GM10248 (cell line): ENCODE measurements at regions not wholly inside any gene's neighbourhood (a gene's known extent, or its start where the extent isn't known, plus 50 kb on each side); places are given as distances from the start of the nearest gene placed in this dataset.

ENCODE experiments used
- CTCF ChIA-PET: fragments of 300-600 bp; sonication (Branson Sonifier 250); formaldehyde crosslinking; extraction: SDS; loops from one replicate; lab custom pipeline; 2021; ENCODE audit warnings: antibody characterized with exemption; lab: Yijun Ruan, JAX
- POLR2A ChIA-PET: fragments of 350-650 bp; sonication (Branson Sonifier 250); formaldehyde crosslinking; extraction: SDS; loops from one replicate; lab custom pipeline; 2020; ENCODE audit warnings: antibody characterized with exemption; lab: Yijun Ruan, JAX
- DNase-seq: peaks from one replicate; pipeline ENCODE4 v3.0.0; 2012; ENCODE audit errors: extremely low spot score
- TF ChIP-seq, protein P1 (sequence below): IDR thresholded peaks from 2 replicates; pipeline ENCODE4 v1.5.1; 2012; ENCODE audit warnings: mild to moderate bottlenecking, low read depth; ENCODE audit errors: extremely low read depth, missing control alignments, control extremely low read depth

DNA sequence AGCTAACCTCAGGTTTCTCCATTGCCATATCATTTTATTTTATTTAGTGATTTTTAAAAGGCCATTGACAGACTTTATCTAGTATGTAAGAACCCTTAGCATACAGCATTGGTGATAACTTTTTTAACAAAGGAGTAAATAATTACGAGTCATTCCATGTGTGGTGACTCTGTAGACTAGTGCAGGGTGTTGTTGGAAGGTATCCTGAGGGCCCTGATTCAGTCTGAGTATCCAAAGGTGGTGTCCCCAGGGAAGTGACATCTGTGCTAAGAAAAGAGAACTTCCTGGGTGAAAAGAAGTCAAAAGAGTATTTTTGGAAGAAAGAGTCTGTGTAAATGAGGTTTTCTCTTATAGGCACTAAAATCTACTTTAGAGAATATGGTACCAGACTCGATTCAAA is 308.4 kb downstream of the C7orf25 start:
- no peak for DNase-seq
- TF ChIP-seq, protein P1, sequence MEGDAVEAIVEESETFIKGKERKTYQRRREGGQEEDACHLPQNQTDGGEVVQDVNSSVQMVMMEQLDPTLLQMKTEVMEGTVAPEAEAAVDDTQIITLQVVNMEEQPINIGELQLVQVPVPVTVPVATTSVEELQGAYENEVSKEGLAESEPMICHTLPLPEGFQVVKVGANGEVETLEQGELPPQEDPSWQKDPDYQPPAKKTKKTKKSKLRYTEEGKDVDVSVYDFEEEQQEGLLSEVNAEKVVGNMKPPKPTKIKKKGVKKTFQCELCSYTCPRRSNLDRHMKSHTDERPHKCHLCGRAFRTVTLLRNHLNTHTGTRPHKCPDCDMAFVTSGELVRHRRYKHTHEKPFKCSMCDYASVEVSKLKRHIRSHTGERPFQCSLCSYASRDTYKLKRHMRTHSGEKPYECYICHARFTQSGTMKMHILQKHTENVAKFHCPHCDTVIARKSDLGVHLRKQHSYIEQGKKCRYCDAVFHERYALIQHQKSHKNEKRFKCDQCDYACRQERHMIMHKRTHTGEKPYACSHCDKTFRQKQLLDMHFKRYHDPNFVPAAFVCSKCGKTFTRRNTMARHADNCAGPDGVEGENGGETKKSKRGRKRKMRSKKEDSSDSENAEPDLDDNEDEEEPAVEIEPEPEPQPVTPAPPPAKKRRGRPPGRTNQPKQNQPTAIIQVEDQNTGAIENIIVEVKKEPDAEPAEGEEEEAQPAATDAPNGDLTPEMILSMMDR, result no peak
- POLR2A ChIA-PET, result no interaction called here
- CTCF ChIA-PET, result interaction anchor here (2.6 kb wide), 1 partner anchor 13 kb away, joined by 6 read pairs; no protein-coding TSS in a partner anchor

DNA sequence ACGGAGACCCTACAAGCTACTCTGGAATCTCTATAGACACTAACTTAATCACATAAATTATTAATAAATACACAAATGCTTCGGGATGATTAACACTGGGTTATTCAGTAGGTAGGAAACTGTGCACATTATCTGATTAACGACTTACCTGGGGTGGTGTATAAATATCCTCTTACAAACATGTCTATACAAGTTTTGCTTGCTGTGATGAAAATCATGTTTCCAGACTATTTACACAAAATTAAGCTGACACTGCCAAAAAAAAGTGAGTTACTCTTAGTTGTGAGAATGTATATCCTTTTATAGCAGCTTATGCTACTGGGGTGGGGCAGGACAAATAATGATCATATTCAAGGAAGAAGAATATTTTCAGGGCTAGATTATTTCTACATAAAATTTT is 314.6 kb downstream of the C7orf25 start:
- DNase-seq, result no peak
- TF ChIP-seq, protein P1, result no peak
- ChIA-PET POLR2A (no interaction called here), CTCF (interaction anchor here (1.4 kb wide), 1 partner anchor 13 kb away, joined by 5 read pairs; no protein-coding TSS in a partner anchor)

DNA sequence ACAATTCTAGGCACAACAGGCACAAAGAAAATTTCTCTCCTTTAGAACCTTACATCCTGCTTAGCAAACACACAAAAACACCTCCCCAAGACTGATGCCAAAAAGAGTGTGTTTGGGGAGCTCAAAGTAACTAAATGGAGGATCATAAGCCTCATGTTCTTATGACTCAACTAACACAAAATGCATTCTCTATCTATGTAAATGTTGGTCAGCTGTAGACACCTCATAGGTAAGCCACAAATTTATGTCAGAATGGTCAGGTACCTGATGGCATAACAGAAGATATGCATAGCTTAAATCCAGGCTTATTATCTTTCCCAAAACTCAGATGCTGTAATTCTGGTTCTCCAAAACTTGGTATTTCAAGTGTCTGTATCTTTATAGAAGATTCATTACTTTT is 315.1 kb downstream of the C7orf25 start:
- POLR2A ChIA-PET, result no interaction called here
- CTCF ChIA-PET, result interaction anchor here (1.1 to 1.4 kb wide), 2 partner anchors 14 to 28 kb away, joined by 3 to 5 read pairs; no protein-coding TSS in a partner anchor
- no peak for DNase-seq
- TF ChIP-seq, protein P1, result no peak

DNA sequence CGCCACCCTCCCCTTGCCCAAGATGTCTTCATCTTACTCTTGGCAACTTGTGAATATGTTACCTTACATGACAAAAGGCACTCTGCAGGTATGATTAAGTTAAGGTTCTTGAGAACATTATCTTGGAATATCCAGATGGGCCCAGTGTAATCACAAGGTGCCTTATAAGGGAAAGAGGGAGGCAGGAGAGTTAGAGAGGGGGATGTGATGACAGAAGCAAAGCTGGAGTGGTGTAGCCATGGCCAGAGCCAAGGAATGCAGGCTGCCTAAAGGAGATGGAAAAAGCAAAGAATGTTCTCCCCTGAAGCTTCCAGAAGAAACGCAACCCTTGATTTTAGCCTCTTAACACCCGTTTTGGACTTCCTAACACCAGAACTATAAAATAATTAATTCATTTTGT is 318.0 kb downstream of the C7orf25 start:
- TF ChIP-seq, protein P1, result no peak
- ChIA-PET CTCF (no interaction called here), POLR2A (no interaction called here)
- no peak for DNase-seq

DNA sequence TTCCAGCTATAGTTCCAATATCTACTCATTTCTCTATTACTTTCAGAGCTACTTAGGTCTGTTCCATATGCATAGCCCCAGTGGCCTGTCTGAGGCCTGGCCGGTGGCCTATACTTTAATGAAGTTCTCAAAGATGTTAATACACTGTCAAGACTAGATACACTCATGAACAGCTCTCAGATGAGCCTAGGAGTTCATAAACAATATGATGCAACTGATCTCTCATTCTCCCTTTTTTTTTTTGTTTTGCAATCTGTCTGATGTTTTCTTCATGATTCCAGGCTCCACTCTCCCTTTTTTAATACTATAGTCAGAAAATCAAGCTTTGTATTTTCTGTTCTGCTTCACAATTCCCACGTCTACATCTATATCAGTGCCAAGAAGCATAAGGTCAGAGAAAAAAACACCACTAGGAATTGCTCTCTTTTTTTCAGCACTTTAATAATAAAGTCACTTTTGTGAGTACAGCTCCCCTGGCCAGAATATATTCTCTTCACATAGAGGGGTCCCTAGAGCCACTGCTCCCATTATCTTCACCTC is 321.0 kb downstream of the C7orf25 start:
- TF ChIP-seq, protein P1, result no peak
- ChIA-PET POLR2A (no interaction called here), CTCF (interaction anchor here (1.6 to 2.0 kb wide), 2 partner anchors 14 to 17 kb away, joined by 3 to 6 read pairs; no protein-coding TSS in a partner anchor)
- DNase-seq, result no peak

DNA sequence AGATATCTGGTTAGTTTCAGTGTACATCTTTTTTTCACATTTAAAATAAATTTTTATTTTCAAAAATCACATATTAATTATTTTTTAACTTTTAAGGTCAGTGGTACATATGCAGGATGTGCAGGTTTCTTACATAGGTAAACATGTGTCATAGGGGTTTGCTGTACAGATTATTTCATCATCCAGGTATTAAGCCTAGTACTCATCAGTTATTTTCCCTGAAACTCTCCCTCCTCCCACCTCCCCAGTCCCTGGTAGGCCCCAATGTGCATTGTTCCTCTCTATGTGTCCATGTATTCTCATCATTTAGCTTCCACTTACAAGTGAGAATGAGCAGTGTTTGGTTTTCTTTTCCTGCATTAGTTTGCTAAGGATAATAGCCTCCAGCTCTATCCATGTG is 323.0 kb downstream of the C7orf25 start:
- DNase-seq, result no peak
- ChIA-PET CTCF (no interaction called here), POLR2A (no interaction called here)
- TF ChIP-seq, protein P1, result no peak

DNA sequence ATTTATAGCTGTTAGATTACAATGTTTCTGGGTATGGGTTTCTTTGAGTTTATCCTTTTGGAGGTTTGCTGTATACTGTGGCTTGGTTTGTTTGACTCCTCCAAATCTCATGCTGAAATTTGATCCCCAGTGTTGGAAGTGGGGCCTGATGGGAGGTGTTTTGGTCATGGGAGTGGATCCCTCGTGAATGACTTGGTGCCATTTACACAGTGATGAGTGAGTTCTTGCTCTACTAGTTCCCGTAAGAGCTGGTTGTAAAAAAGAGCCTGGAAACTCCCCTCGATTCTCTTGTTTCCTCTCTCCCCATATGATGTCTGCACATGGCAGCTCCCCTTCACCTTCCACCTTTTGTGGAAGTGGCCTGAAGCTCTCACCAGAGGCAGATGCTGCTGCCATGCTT is 324.1 kb downstream of the C7orf25 start:
- CTCF ChIA-PET, result interaction anchor here (1.5 kb wide), 1 partner anchor 10 kb away, joined by 4 read pairs; no protein-coding TSS in a partner anchor
- TF ChIP-seq, protein P1, result no peak
- POLR2A ChIA-PET, result no interaction called here
- DNase-seq, result no peak
